Natural killer cell treated with Interleukin-12 subunit alpha and Interleukin-12 subunit beta and Interleukin-15 and Interleukin-18, amount 100 ng/mL, for 72 hours (primary cell): ENCODE measurements at regions not wholly inside any gene's neighbourhood (a gene's known extent, or its start where the extent isn't known, plus 50 kb on each side); places are given as distances from the start of the nearest gene placed in this dataset.

Experiments used
- ATAC-seq, 2 donors: fragments of 150-1000 bp; cut with Tn5 transposase in 1 of 2; sonication (Bioruptor Pico), chemical (Tn5 transposase) in 1 of 2; 2 replicates each; pipeline ENCODE4 v1.10.0; 2021
- DNase-seq: peaks from one replicate; pipeline ENCODE4 v3.0.0; 2022; ENCODE audit warnings: low spot score
- H3K27ac Mint-ChIP-seq, 2 donors: 1 replicate in 1 of 2; 2 replicates in 1 of 2; pipeline ENCODE4 v1.8.0; 2022; ENCODE audit warnings: mixed read lengths in 2 of 2, mild to moderate bottlenecking in 1 of 2, moderate library complexity in 1 of 2
- H3K27me3 Mint-ChIP-seq, 2 donors: 1 replicate in 1 of 2; 2 replicates in 1 of 2; pipeline ENCODE4 v1.8.0; 2022; ENCODE audit warnings: mixed read lengths in 2 of 2
- H3K36me3 Mint-ChIP-seq: one replicate; pipeline ENCODE4 v1.8.0; 2022; ENCODE audit warnings: mixed read lengths
- H3K4me1 Mint-ChIP-seq, 2 donors: 1 replicate in 1 of 2; 2 replicates in 1 of 2; pipeline ENCODE4 v1.8.0; 2022; ENCODE audit warnings: low read depth in 2 of 2, mixed read lengths in 2 of 2, mild to moderate bottlenecking in 1 of 2
- H3K4me3 Mint-ChIP-seq: one replicate; pipeline ENCODE4 v1.8.0; 2022; ENCODE audit warnings: mixed read lengths
- H3K9me3 Mint-ChIP-seq: 2 replicates; pipeline ENCODE4 v1.8.0; 2022; ENCODE audit warnings: mixed read lengths

DNA sequence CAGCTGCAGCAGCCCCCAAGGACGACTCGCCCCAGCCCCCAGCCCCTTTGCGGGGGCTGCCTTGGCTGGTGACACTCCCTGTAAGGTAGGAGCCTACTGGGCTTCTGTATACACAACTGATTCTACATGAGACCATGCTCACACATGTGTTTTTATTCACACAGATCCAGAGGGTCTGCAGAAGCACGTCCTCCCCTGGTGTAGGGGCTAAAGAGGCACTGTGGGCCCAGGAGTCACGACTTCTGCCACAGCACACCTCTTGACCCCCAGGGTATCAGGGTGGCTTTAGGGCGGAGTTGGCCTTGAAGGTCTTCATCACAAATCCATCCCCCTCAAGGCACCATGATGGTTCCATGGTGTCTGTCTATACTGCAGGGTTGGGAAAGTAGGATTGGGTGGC lies 931.2 kb downstream of the TBC1D22A start:
- Mint-ChIP-seq H3K27me3 (peaks cover 2 to 5% of the 10 kb centered on the region in 2 donors), H3K36me3 (no peaks in the 10 kb centered on the region), H3K9me3 (no peaks in the 10 kb centered on the region), H3K4me3 (no peak overlapping the region), H3K4me1 (no peaks in the 10 kb centered on the region), H3K27ac (no peak overlapping the region)
- ATAC-seq (no peak), DNase-seq (no peak)

DNA sequence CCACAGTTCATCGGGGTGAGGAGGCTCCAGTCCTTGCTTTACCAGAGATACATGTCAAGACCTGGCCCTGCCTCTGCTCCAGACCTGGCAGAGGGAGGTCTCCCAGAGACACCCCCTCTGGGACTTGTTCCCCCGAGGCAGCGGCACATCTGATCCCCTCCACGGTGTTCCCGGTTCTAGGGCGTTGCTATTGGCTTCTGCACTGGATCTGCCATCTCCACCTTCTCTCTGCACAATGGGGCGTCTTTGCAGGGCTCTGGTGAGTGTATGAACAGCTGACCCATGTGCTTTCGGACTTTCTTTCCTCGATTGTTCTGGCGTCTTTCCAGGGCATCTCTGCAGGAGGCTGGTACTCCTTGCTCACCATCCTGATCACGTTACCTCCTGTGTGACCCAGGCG lies 930.4 kb downstream of the TBC1D22A start:
- no peaks in the 10 kb centered on the region for H3K4me1 Mint-ChIP-seq
- ATAC-seq (peak in 1 of 2 donors; percentile 49), DNase-seq (no peak)
- H3K27me3 Mint-ChIP-seq, result peaks cover 2 to 5% of the 10 kb centered on the region in 2 donors
- no peaks in the 10 kb centered on the region for H3K36me3 Mint-ChIP-seq
- no peaks in the 10 kb centered on the region for H3K9me3 Mint-ChIP-seq
- no peak overlapping the region for H3K27ac Mint-ChIP-seq
- no peak overlapping the region for H3K4me3 Mint-ChIP-seq

DNA sequence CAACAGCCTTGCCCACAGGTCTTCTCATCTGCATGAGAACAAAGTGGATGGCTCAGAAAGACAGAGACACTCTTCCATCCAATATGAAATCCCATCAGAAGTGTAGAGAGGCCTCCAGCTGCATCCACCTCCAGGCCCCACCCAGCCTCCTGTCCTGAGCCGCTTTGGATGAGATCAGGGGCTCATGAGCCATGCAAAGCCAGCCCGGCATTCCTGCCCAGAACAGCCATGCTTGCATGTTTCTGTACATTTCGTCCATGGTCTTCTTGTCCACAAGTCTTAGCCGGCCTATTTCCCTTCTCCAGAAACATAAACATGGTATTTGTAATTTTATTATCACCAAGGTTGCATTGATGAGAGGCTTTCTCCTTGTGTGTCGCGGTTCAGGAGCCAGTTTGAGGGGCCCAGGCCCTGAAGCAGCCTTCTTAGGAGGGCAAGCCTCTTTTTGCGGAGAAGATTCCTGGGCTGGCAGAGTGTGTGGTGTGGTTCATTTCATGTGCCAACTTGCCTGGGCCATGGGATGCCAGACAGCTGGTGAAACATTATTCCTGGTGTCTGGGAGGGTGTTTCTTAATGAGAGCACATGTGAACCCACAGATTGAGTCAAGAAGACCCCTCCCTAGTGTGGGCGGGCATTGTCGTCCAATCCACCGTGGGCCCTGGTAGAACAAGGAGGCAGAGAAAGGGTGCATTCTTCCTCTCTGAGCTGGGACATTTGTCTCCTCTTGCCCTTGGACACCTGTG lies 928.9 kb downstream of the TBC1D22A start:
- Mint-ChIP-seq H3K36me3 (no peaks in the 10 kb centered on the region), H3K9me3 (no peaks in the 10 kb centered on the region), H3K27ac (no peak overlapping the region), H3K4me1 (no peaks in the 10 kb centered on the region), H3K27me3 (peaks cover 6 to 18% of the 10 kb centered on the region in 2 donors), H3K4me3 (no peak overlapping the region)
- DNase-seq, result no peak
- ATAC-seq, result no peak

DNA sequence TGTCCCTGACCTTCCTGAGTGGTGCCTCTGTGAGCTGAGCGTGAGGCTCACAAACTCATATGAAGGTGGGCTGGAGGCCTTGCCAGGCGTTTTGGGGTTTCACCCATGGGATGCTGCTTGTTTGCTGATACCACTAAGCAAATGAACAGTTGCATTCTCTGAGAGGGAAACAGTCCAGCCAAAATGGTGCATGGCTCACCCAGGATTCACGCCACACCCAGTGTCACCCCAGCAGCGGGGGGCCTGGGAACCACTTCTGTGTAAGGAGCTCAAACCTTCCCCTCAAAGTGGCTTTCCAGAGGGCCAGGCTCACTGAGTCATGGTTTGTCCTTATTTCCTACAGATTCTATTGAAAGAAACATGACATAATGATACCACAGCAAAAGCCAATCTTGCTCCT lies 928.1 kb downstream of the TBC1D22A start:
- ATAC-seq (peak in 1 of 2 donors; percentile 20), DNase-seq (no peak)
- Mint-ChIP-seq H3K27me3 (peaks cover 7 to 21% of the 10 kb centered on the region in 2 donors), H3K4me1 (no peaks in the 10 kb centered on the region), H3K27ac (no peak overlapping the region), H3K4me3 (no peak overlapping the region), H3K9me3 (no peaks in the 10 kb centered on the region), H3K36me3 (no peaks in the 10 kb centered on the region)

DNA sequence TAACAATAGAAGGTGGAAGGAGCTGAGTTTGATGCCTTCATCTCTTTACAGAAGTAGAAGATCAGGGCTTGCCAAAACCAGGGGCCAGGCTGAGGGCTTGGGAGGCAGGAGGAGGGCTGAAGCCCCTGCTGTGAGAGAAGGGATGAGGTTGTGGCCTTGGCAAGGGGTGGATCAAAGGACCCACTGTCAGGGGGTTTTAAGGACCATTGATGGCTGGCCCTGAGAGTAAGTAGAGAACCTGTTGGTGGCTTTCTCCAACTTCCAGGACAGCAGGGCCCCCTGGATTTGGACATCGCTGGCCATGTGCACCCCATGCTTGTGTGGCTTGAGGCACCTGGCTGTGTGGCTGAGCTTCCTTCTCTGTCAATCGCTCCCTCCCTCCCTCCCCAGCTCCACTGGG lies 927.7 kb downstream of the TBC1D22A start:
- H3K4me1 Mint-ChIP-seq, result no peaks in the 10 kb centered on the region
- no peaks in the 10 kb centered on the region for H3K9me3 Mint-ChIP-seq
- no peaks in the 10 kb centered on the region for H3K36me3 Mint-ChIP-seq
- peaks cover 9 to 25% of the 10 kb centered on the region in 2 donors for H3K27me3 Mint-ChIP-seq
- DNase-seq, result no peak
- no peak overlapping the region for H3K27ac Mint-ChIP-seq
- no peak for ATAC-seq
- no peak overlapping the region for H3K4me3 Mint-ChIP-seq

DNA sequence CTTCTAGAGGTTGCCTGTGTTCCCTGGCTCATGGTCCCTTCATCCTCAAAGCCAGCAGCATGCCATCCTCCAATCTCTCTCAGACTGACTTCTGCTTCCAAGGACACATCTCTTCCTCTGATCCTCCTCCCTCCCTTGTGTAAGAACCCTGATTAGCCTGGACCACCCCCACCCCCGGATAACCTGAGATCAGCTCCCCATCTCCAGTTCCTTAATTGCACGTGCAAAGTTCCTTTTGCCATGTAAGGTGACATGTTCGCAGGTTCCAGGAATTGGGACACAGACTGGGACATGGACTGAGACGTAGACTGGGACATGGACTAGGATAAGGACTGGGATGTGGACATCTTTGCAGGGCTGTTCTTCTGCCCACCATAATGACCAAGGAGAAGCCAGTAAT lies 925.3 kb downstream of the TBC1D22A start:
- Mint-ChIP-seq H3K4me1 (no peaks in the 10 kb centered on the region), H3K4me3 (no peak overlapping the region), H3K27me3 (peaks cover 18 to 44% of the 10 kb centered on the region in 2 donors), H3K27ac (no peak overlapping the region), H3K9me3 (peaks cover 7% of the 10 kb centered on the region), H3K36me3 (no peaks in the 10 kb centered on the region)
- ATAC-seq, result no peak
- DNase-seq, result no peak

DNA sequence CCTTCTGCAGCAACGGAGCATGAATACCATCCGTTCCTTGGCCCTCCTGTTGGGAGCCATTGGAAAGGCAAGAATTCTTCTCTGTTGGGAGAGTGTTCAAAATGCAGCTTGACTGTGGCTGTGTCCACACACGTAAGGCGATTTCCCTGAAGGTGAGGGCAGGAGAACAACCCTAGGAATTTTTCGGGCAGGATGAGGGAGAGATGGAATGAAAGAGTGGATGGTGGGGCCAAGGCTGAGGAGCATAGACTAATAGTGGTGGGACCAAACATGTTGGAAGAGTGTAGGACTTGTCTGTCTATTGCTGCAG lies 924.9 kb downstream of the TBC1D22A start:
- DNase-seq, result no peak
- Mint-ChIP-seq H3K9me3 (peaks cover 7% of the 10 kb centered on the region), H3K36me3 (no peaks in the 10 kb centered on the region), H3K4me3 (no peak overlapping the region), H3K27me3 (peaks cover 18 to 44% of the 10 kb centered on the region in 2 donors), H3K27ac (no peak overlapping the region), H3K4me1 (no peaks in the 10 kb centered on the region)
- ATAC-seq, result no peak

DNA sequence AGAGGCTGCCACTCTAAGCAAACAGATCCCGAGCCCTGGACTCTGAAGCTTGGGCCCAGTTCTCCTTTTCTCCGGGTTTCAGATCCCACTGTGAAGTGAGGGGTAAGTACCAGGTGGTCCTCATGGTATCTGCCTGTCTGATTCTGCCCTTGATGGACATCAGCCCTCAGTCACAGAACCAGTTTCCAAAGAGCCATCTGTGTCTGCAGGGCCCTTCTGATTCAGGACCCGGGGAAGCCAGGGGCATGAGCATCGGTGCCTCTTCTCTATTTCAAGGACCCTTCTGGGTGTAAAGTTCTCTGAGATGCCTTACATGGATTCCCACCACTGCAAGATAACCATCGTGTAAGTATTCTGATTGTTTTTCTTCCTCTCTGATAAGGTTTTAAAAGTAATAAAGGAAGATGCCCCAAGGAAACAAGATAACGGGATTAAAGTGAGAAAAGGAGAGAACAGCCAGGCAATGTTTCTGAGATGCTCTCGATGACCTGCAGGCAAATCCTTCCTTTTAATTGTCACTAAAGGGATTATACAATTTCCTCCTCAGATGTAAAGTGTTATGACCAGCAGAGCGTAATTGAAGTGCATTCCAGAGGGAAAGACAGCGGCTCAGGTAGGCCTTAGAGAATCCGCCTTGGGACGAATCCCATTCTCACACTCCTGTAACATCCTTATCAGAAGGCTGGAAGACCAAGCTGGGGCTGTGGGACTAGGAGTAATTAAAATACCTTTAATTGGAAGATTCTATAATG lies 924.3 kb downstream of the TBC1D22A start:
- Mint-ChIP-seq H3K27ac (no peak overlapping the region), H3K27me3 (peaks cover 18 to 44% of the 10 kb centered on the region in 2 donors), H3K36me3 (no peaks in the 10 kb centered on the region), H3K9me3 (peaks cover 7% of the 10 kb centered on the region), H3K4me1 (no peaks in the 10 kb centered on the region), H3K4me3 (no peak overlapping the region)
- DNase-seq (no peak), ATAC-seq (no peak)

DNA sequence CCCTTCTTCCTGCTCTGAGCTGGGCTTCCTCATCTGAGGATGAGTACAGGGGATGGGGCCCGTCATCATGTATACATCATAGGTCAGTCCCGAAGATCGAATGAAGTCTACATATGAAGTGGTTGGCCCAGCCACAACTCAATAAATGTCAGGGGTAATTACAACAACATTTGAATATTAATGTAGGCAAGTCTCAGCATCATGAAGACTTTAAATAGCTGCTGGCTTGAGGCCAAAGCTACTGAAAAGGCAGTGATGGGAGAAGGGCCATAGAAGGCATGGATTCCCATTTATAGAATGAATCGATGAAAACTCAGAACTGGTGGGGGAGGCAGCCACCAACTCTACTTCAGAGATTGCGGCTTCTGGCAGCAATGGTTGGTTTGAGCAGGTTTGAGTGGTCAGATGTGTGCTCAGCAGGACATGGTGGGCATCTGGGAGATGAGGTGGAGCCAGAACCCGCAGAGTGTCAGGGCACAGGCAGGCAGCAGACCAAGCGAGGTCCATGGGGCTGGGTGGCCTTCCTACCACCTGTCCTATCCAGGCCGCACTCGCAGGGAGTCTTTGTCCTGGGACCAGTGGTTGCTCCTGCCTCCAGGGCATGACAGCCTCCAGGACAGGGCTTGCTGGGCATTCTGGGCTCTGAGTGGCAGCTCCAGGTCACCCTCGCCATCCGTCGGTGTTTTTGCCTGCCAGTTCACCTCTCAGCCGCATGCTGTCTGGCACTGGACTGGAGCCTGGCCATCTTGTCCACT lies 919.1 kb downstream of the TBC1D22A start:
- Mint-ChIP-seq H3K27ac (no peak overlapping the region), H3K9me3 (peaks cover 11% of the 10 kb centered on the region), H3K4me1 (no peaks in the 10 kb centered on the region), H3K36me3 (no peaks in the 10 kb centered on the region), H3K27me3 (peaks cover 21 to 45% of the 10 kb centered on the region in 2 donors), H3K4me3 (no peak overlapping the region)
- ATAC-seq (peak; percentile 17 to 37), DNase-seq (no peak)

DNA sequence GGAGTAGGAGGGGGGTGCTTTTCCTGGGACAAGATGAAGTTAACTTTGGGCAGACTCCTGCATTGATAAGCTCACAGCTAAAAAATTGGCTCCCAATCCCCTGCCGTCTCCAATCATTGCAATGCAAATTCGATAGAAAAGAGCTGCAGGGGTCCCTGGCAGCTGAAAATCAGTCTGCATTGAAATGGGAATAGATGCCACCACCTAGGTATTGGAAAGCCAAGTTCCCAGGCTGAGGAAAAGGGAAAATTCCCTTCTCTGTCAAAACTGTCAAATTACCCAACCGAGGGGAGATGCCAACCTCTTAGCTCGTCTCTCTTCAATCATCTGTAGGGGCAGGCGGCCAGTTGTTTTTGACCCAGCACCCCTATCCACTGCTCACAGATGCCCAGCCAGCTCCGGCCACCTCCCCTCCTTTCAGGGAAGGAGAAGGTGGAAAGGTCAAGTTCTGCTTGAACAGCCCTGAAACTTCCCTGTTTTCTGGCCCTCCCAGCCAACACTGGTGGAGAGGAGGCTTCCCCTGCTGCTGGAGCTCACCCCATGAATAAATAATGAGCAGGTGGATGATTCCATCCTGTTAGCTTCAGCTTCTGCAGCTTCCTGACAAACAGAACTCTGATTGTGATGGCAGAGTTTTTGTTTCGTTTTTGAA lies 916.3 kb downstream of the TBC1D22A start:
- Mint-ChIP-seq H3K36me3 (no peaks in the 10 kb centered on the region), H3K4me3 (no peak overlapping the region), H3K9me3 (peaks cover 6% of the 10 kb centered on the region), H3K27ac (no peak overlapping the region), H3K4me1 (no peaks in the 10 kb centered on the region), H3K27me3 (peaks cover 13 to 21% of the 10 kb centered on the region in 2 donors)
- ATAC-seq, result no peak
- no peak for DNase-seq

DNA sequence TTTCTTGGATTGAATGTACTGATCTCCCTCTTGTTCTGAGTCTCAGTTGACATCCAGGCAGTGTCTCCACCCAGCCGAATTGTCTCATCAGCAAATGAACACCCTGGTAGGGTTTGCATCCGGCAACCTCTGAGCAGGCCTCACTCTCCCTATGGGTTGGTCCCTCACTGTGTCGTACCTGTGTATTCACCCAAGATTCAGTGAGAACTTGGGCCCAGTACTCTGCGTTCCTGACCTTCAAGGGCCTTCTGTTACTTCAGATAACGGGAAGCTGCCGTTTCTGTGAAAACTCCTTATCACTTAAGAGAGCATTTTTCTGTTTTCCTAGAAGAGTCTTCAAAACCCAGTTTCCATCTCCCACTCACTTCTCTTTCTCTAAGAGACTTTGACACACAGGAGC lies 915.6 kb downstream of the TBC1D22A start:
- Mint-ChIP-seq H3K9me3 (peaks cover 4% of the 10 kb centered on the region), H3K36me3 (no peaks in the 10 kb centered on the region), H3K27ac (no peak overlapping the region), H3K27me3 (peaks cover 11 to 17% of the 10 kb centered on the region in 2 donors), H3K4me3 (no peak overlapping the region), H3K4me1 (no peaks in the 10 kb centered on the region)
- DNase-seq, result no peak
- peak in 1 of 2 donors; percentile 20 for ATAC-seq

DNA sequence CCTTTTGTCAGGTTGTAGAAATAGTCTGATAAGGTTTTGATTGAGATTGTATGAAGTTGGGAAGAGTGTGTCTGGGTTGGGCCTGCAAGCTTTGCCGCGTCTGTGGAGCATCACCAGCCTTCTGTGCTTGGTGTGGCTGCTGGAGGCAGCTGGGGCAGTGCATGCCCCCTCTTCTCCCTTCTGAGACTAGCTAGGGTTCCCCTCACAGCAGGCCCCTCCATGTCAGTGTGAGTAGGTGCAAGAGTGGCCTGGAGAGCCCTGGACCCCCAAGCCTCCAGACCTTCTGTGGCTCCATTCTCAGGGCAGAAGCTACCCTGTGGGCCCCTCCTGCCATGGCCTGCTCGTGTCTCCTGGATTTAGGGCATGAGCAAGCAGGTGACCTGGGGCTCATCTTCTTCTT lies 914.2 kb downstream of the TBC1D22A start:
- ATAC-seq, result peak in 1 of 2 donors; percentile 13

DNA sequence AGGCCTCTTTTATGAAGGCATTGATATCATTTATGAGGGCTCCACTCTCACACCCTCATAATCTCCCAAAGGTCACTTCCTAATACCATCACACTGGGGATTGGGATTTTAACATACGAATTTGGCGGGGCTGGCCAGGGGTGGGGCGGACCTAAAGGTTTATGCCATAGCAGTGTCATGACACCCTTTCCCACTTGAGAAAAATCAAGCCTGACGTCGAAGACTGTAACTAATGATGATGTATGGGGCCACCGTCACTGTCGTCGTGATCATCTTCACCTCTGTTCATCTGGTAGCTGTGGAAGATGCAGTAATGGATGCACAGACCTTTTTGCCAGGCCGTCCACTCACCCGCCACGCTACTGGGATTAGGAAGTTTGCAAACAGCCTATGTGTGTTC lies 912.1 kb downstream of the TBC1D22A start:
- Mint-ChIP-seq H3K36me3 (no peaks in the 10 kb centered on the region), H3K27ac (no peak overlapping the region), H3K4me1 (no peaks in the 10 kb centered on the region), H3K27me3 (peaks cover 4 to 6% of the 10 kb centered on the region in 2 donors), H3K9me3 (peaks cover under 1% of the 10 kb centered on the region), H3K4me3 (no peak overlapping the region)
- DNase-seq (no peak), ATAC-seq (no peak)

More for the DNA sequence above, 914.2 kb downstream of the TBC1D22A start:
- Mint-ChIP-seq H3K4me1 (no peaks in the 10 kb centered on the region), H3K27ac (no peak overlapping the region), H3K36me3 (no peaks in the 10 kb centered on the region), H3K9me3 (peaks cover 4% of the 10 kb centered on the region), H3K4me3 (no peak overlapping the region), H3K27me3 (peaks cover 11 to 17% of the 10 kb centered on the region in 2 donors)
- DNase-seq, result no peak
